Skin of body (tissue), 1 donor: ENCODE measurements at regions not wholly inside any gene's neighbourhood (a gene's known extent, or its start where the extent isn't known, plus 50 kb on each side); places are given as distances from the start of the nearest gene placed in this dataset.
"Not testable (repeated sequence)": the region's sequence is repeated elsewhere in the genome, so short reads cannot be mapped to it uniquely, and the experiment has no call there.

Source experiments
- DNase-seq: peaks from one replicate; lab custom pipeline; 2025; lab: John Stamatoyannopoulos, UW

DNA sequence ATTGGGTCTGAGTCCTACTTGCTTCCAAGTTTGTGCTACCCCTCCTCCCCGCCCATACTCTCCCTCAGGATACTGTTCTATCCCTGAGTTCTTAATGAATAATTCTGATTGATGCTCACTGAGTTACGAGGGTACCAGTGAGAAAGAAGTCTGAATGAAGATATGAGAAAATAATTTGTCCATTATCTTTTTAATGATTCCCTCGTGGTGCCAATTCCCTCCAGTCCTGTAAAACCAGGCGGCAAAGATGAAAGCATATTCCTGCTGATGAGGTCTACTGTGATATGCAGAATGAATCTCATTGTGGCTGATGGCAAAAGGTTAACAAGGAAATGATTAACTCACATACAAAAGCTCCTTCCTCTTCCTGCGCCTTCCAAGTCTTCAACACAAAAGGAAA is 650.2 kb upstream of the SLC39A10 start:
- DNase-seq, result no peak

DNA sequence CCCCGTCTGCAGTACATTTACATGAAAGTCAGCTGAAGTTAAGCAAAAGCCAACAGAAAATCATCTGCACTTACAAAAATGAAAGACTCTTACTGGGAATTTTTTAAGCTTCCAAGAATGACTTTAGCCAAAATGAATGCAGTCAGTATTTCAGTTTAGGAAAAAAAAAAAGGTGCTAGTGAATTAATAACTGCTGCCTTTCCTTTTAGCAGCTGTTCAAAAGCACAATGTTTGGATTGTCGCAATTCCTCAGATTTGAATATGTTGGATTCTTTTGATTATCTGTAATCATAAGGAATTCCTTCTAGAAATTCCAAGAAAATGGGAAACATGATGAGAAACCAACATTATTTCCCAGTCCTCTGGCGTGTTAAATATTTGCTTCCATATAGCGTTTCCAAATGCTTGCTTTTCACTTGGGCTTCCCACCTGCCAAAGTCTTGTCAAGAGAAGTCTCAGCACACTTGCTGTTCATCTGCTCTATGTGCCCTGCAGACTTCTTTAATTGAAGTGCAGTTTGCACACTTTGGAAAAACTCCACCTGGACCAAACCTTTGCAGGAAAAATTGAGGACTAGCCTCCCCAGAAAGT is 653.0 kb upstream of the SLC39A10 start:
- DNase-seq, result no peak

DNA sequence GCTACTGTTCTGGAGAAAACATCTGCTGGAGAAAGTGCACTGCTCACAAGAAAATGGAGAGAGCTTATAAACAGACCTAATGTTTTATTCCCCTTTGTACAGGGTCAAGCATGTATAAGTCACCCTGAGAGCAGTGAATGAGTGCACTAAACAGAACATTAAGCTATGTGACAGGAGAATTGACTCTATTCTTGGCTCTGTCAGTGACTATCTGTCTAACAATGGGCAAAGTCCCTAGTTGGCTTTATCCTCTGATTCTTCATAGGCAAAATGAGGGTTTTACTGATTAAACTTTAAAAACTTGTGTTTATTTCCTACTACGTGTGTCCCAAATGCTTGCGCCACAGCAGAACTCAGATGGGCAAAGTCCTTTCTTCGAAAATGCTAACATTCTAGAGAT is 655.1 kb upstream of the SLC39A10 start:
- DNase-seq, result no peak

DNA sequence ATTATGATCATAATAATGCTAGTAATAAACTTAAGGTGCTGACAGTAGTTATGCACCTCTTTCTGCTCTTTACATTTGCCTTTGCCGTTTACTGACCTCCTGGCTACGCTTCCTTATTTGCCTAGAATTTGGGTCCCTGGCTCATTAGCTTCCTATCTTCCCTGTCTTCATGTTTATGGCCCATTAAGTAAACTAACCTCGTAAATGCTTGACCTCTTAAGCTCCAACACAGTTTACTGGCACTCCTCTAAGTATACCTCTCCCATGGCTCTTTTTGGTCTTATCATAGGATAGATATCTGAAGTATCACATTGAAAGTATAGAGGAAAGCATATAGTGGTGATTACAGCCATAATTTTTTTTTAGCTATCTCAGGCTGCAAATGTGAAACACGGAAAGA is 657.3 kb upstream of the SLC39A10 start:
- no peak for DNase-seq

DNA sequence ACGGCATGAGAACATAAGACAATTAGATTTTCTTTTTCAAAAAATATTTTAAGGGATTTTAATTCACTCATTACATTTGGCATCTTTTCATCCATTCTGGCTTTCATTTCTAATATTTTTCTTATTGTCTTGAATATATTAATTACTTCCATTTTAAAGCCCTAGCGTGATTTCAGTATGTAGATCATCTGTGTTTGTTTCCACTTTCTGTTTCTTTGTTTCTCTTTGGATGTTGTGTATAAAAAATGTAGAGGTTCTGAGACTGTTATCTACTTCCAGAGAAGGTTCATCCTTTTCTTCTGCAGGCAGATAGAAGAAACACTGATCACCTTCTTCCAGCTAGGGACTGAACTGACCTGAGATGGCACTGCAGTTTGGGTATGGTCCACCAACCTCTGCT is 664.4 kb upstream of the SLC39A10 start:
- DNase-seq, result no peak

DNA sequence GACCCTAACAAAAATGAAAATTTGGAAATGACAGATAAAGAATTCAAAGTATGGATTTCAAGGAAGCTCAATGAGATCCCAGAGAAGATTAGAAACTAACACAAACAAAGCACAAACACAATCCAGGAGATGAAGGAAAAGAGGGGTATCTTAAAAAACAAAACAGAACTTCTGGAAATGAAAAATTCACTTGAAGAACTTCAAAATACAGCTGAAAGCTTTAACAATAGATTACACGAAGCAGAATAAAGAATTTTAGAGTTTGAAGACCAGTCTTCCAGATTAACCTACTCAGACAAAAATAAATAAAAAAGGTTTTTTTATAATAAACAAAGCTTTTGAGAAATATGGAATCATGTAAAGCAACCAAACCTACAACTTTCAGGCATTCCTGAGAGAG is 671.8 kb upstream of the SLC39A10 start:
- no peak for DNase-seq

DNA sequence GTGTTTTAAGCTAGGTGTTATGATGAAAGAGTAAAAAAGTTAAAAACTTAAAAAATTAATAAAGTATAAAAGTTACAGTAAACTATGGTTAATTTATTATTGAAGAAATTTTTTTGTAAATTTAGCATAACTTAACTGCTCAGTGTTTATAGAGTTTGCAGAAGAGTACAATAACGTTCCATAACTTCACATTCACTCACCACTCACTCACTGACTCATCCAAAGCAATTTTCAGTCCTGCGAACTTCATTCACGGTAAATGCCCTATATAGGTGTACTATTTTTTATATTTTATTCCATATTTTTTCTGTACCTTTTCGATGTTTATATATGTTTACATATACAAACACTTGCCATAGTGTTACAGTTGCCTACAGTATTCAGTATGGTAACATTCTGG is 694.8 kb upstream of the SLC39A10 start:
- DNase-seq, result no peak

DNA sequence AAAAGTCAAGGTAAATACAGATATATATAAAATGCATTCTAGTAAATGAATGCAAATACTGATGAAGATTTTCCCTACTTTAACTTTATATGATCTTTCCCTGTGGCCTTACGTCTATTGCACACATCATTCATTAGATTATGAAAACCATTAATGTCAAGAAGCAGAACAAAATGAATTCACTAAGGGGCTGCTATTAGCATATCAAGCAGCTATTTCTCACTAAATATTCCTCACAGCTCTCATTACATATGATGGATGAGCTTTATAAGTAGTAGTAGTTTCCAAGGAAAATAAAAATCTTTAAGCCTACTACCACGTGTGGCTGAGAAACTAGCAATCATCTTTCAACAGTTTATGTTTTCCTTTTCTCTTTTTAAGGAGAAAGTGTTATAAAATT is 702.8 kb upstream of the SLC39A10 start:
- DNase-seq, result no peak

DNA sequence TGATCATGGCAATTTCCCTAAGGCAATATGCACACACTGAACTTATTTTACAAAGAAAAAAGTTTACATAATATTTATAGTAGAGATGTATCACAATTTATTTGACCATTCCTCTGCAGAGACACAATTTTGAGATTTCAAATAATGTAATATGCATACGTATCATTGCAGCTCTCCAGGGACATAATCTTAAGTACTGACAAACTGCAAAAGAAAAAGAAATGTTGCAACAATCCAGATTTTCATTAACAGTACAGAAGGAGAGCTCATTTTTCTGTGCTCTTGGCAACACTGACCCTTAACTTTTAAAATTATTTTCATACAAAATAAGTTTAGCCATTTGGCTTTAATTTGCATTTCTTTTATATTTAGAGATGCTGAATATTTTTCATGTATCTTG is 710.2 kb upstream of the SLC39A10 start:
- DNase-seq, result peak; percentile 3

DNA sequence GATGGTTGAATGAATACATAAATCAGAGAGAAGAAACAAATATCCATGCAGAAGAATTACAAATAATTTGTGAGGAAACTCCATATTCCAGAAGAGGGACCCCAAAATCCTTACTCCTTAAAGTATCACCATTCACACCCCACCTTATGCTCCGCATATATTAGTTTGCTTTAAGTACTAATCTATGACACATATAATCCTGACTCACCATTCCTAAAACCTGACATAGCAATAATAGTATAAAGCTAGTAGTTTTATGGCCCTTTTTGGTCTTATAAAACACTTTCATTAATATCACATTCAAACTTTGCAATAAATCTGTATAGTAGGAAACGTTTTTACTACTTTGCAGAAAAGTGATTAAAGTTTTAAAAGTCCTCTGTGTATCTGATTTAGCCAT is 719.0 kb upstream of the SLC39A10 start:
- no peak for DNase-seq

DNA sequence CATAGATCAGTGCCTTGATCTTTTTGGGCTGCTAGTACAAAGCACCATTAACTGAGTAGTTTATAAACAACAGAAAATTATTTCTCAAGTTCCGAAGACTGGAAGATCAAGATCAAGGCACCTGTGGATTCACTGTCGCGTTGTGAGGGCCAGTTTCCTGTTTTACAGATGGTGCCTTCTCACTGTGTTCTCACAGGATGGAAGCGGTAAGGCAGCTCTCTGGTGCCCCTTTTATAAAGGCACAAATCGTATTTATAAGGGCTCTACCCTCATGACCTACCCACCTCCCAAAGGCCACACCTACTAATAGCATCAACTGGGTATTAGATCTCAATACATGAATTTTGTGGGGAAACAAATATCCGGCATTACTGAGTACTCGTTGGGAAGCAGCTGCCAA is 729.5 kb upstream of the SLC39A10 start:
- DNase-seq, result no peak

DNA sequence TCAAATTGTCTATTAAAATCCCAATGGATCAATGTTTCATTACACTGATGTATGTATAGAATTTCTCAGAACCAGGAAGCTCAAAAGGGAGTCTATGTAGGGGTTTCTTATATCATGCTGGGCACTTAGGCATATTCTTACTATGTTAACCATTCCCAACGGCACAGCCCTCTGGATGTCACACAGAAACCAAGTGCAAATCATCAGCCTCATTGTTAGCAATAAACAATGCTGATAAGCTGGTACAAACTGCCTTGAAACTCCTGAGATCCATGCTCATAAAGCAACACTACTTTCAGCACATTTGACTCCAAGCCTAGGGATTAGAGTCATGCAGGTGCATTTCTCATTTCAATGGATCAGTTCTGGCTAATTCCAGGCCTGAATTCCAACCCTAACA is 730.2 kb upstream of the SLC39A10 start:
- DNase-seq, result no peak

DNA sequence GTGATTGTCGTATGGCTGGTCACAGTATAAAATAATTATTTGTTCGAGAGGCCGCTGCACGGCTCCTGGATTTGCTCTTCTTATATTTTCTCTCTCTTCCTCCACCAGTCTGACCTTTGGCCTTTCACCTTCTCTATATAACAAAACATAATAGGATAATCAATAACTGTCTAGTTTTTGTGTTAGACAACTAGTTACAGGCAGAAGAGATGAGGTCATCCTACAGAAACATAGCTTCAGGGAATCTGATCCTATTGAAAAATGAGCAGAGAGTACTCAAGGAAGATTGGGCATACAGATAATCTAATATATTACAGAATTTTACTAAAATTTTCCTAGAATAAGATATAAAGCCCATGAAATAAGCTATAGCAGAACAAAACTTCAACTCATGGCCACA is 731.3 kb upstream of the SLC39A10 start:
- DNase-seq, result no peak

DNA sequence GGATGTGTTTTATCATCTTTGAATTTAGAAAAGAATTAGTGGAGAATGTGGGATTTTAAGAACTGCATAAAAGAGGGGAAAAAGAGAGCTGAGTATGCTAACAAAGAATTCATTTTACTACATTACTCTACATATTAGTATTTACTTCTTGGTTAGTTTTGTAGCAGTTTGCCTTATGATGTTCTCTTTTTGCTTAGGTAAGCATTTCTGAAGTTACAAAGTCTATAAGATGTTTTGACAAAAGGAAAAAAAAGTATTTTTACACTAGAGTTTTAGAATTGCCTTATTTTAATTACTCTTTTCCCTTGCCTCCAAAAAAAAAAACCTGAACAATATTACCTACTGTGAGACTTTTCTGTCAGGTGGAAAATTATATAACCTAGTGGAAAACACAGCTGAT is 739.5 kb upstream of the SLC39A10 start:
- no peak for DNase-seq

DNA sequence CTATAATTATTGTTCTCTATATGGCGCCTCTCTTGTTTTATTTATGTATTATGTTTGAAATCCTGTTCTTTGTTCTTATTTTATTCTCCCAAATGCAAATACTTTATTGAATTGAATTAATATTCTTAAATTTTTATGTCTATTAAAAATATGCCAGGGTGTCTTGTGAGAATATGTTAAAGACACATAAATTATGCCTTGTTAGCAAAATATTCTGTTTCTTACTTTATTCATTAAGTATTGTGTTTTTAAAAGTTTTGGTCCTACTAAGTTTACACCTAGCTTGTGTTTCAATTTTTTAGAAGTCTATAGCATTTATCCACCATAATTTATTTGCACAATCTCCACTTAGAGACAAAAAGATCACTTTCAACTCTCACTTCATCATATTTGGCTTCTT is 741.5 kb upstream of the SLC39A10 start:
- no peak for DNase-seq

DNA sequence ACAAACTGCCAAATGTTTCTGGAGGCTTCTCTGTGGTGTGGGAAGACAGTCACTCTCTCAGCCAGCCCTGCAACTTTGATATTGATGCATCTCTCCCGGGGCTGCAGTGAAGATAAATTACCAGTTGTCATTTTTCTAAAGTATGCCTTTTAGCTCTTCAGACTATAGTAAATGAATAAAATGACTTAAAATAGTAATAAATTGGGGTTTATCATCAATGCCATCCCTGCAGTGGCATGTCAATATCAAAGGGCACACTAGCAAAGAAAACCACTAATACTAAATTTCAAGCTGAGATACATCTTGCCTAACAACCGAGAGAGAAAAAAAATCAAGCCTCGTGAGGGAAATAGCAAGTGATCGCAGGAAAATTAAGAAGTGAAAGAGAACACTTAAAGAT is 749.5 kb upstream of the SLC39A10 start:
- no peak for DNase-seq

DNA sequence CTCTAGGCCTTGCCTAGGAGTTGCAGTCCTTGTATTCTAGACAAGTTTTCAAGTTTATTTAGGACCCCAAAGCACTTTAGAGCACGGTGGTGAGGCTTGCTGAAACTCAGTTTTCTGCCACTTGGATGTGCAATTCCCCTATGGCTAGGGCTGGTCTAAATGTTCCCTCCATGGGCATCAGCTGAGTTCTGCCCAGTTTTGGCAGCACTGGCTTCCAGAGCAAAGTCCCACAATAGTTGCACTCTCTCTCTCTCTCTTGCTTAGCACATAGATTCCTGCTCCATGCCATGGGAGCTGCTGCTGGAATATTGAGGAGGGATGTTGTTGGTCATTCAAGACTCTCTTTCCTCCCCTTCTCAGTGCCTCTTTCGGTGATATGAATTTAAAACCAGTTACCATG is 760.2 kb upstream of the SLC39A10 start:
- DNase-seq, result no peak

DNA sequence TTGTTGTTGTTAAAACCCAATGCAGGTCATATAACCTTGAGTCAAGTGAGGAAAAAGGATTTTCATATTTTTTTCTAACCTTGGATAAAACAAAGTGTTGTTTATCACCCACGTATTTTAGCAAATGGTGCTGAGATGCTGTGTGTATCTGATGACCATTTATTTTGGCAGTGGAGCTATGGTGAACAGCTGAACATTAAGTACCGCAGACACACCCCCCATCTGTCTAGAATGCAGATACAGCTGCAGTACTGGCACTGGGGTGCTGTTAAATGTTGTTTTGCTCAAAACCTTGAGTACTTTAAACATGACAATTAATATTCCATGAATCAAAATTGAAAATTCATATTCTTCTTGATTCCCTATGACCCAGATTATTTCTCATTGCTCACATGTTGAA is 773.3 kb upstream of the SLC39A10 start:
- DNase-seq, result no peak

DNA sequence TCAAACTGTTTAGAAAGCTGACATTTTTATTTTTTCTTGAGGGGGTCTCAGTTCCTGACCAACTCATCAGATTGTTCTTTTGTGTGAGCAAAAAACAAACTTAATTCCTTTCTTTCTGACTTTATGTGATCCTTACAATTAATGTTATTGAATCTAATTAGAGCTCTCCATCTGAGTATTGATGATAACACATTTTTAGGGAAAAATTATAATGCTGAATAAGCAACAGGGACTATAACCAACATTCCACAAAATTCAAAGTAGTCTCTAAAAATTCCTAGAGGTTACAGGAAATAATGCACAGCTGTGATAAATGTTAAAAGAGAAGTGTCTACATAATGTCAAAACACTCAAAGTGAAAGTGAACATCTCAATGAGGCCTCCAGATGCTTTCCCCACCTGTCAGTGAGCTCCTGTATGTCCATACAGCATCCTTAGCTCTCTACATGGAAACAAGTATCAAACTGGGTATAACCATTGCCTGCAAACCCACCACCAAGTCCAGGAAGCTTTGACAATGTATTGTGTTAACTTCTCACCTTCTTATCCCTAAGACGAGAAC is 786.0 kb upstream of the SLC39A10 start:
- no peak for DNase-seq

DNA sequence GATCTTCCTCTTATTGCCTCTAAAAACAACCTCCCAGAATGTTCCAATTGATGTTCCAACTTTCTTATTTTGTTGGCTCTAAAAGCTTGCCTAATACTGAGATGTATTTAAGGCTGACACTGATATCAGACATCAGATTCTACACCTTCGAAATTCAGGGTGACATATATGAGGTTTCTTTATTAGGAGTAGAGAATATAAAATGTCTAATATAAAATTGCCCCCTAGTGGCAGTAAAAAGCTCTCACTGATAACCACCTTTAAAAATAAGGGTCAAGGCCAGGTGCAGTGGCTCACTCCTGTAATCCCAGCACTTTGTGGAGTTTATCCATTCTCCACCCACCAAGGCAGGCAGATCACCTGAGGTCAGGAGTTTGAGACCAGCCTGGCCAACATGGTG is 789.7 kb upstream of the SLC39A10 start:
- DNase-seq, result no peak

DNA sequence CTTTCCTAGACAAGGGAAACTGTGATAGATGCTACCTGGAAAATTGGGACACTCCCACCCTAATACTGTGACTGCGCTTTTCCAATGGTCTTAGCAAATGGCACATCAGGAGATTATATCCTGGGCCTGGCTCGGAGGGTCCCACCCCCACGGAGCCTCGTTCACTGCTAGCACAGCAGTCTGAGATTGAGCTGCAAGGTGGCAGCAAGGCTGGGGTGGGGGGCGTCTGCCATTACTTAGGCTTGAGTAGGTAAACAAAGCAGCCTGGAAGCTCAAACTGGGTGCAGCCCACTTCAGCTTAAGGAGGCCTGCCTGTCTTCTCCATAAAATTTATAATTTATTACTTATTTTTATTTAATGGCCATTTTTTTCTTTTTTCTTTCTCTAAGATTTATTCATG is 802.1 kb upstream of the SLC39A10 start:
- no peak for DNase-seq

DNA sequence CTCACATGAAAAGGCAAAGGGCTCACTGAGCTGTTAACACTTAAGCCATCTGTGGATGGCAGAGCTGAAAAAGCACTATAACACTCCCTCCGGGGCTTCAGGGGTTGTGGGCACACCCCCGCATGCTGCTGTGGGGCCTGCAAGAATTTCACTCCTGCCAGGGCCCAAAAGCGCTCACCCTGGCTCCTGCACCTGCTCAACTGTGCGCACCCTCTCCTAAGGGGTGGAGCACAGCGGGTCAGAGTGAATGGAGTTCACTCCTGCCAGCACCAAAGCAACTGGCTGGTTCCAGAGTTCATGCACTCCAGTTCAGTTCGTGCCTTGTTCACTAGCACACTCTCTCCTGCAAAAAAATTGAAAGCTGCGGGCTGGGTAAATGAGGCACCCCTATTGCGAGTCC is 814.2 kb upstream of the SLC39A10 start:
- DNase-seq, result no peak

DNA sequence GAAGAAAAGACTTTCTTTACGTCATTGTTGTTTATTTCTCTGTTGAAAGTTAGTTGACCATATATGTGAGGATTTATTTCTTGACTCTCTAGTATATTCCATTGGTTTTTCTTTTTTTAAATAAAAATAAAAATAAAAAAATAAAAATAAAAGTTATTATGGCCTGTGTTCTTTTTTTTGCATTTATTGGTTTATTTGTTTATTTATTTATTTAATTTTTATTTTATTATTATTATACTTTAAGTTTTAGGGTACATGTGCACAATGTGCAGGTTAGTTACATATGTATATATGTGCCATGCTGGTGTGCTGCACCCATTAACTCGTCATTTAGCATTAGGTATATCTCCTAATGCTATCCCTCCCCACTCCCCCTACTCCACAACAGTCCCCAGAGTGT is 822.7 kb upstream of the SLC39A10 start:
- DNase-seq, result not testable (repeated sequence)

DNA sequence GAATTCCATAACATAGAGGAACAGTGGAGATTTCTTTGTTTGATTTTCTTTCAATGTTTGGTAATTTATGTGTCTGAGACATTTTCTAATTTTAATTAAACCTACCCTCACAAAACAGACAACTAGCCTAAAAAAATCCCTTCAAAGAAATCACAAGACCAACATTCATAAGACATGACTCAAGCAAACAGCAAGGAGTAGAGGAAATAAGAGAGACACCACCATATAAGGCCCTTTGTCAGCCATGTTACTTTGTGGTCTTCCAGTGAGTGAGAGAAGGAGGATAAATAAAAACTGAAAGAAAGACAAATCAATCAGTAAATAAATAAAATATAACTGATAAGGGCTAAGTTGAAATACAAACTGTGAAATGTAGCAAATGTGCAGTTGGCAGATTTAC is 830.8 kb upstream of the SLC39A10 start:
- DNase-seq, result no peak
